HuH-7.5 (cell line): ENCODE measurements at regions not wholly inside any gene's neighbourhood (a gene's known extent, or its start where the extent isn't known, plus 50 kb on each side); places are given as distances from the start of the nearest gene placed in this dataset.

Source experiments
- DNase-seq: peaks from one replicate; pipeline ENCODE4 v3.0.0; 2011; ENCODE audit warnings: low spot score

GRCh38 chr18:64618390-64618789, 469.5 kb upstream of the LINC00305 start:
- DNase-seq, result no peak

- DNase-seq, result no peak
These were observed 466.1 kb upstream of the LINC00305 start for GRCh38 chr18:64615021-64615420.

- no peak for DNase-seq
These were observed 465.6 kb upstream of the LINC00305 start for GRCh38 chr18:64614446-64614845.

GRCh38 chr18:64592246-64592645, 443.4 kb upstream of the LINC00305 start:
- DNase-seq, result no peak

GRCh38 chr18:64589000-64589399, 440.1 kb upstream of the LINC00305 start:
- DNase-seq, result no peak

GRCh38 chr18:64566456-64566855, 417.6 kb upstream of the LINC00305 start:
- no peak for DNase-seq

- DNase-seq, result no peak
These were observed 413.8 kb upstream of the LINC00305 start for GRCh38 chr18:64562651-64563050.

GRCh38 chr18:64546451-64546850, 397.6 kb upstream of the LINC00305 start:
- DNase-seq, result no peak

GRCh38 chr18:64539847-64540246, 391.0 kb upstream of the LINC00305 start:
- no peak for DNase-seq

GRCh38 chr18:64528646-64529045, 379.8 kb upstream of the LINC00305 start:
- DNase-seq, result no peak

GRCh38 chr18:64519201-64519600, 370.3 kb upstream of the LINC00305 start:
- no peak for DNase-seq

- DNase-seq, result no peak
These were observed 369.3 kb upstream of the LINC00305 start for GRCh38 chr18:64518191-64518590.

GRCh38 chr18:64513401-64513800, 364.5 kb upstream of the LINC00305 start:
- DNase-seq, result no peak

GRCh38 chr18:64490207-64490606, 341.3 kb upstream of the LINC00305 start:
- DNase-seq, result no peak

- DNase-seq, result no peak
These were observed 339.8 kb upstream of the LINC00305 start for GRCh38 chr18:64488698-64489097.

GRCh38 chr18:64474773-64475172, 325.9 kb upstream of the LINC00305 start:
- DNase-seq, result no peak

GRCh38 chr18:64474255-64474654, 325.4 kb upstream of the LINC00305 start:
- DNase-seq, result no peak

GRCh38 chr18:64449434-64449833, 300.5 kb upstream of the LINC00305 start:
- DNase-seq, result no peak

GRCh38 chr18:64444819-64445218, 295.9 kb upstream of the LINC00305 start:
- DNase-seq, result no peak

- DNase-seq, result no peak
These were observed 289.3 kb upstream of the LINC00305 start for GRCh38 chr18:64438178-64438577.

GRCh38 chr18:64436111-64436510, 287.2 kb upstream of the LINC00305 start:
- no peak for DNase-seq

GRCh38 chr18:64419156-64419555, 270.3 kb upstream of the LINC00305 start:
- no peak for DNase-seq

GRCh38 chr18:64416990-64417389, 268.1 kb upstream of the LINC00305 start:
- DNase-seq, result no peak

GRCh38 chr18:64415218-64415617, 266.3 kb upstream of the LINC00305 start:
- no peak for DNase-seq

- no peak for DNase-seq
These were observed 261.8 kb upstream of the LINC00305 start for GRCh38 chr18:64410685-64411084.
